ENCODE measurements at regions not wholly inside any gene's neighbourhood (a gene's known extent, or its start where the extent isn't known, plus 50 kb on each side); places are given as distances from the start of the nearest gene placed in this dataset.

GRCh38 chrX:20670611-20671010 is 403.9 kb upstream of the RPS6KA3 start:
- H3K4me3 ChIP-seq (replicated peaks; ENCODE audit: low read depth, low read length), result no peak overlapping the region
- no peak for DNase-seq (ENCODE audit: low read depth)
- TF ChIP-seq, protein P1, sequence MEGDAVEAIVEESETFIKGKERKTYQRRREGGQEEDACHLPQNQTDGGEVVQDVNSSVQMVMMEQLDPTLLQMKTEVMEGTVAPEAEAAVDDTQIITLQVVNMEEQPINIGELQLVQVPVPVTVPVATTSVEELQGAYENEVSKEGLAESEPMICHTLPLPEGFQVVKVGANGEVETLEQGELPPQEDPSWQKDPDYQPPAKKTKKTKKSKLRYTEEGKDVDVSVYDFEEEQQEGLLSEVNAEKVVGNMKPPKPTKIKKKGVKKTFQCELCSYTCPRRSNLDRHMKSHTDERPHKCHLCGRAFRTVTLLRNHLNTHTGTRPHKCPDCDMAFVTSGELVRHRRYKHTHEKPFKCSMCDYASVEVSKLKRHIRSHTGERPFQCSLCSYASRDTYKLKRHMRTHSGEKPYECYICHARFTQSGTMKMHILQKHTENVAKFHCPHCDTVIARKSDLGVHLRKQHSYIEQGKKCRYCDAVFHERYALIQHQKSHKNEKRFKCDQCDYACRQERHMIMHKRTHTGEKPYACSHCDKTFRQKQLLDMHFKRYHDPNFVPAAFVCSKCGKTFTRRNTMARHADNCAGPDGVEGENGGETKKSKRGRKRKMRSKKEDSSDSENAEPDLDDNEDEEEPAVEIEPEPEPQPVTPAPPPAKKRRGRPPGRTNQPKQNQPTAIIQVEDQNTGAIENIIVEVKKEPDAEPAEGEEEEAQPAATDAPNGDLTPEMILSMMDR (IDR thresholded peaks at IDR 0.05; ENCODE audit: low read length, missing control alignments), result no peak

DNA sequence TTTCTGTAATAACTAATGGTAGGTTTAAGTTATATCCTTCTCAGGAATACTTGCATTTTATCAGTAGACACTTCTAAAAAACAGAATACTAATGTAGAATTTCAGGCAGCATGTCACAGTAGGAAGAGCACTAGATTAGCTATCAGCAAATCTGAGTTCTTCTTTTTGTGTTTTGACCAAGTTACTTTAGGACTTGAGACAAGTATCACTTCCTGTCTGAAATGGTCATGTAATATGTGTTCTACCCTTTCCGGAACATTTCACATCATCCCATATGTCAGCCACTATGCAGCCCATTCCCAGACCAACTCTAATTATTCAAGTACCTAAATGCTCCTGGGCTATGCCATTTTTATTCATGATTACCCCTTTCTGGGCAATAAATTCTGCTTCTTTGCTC is 401.8 kb upstream of the RPS6KA3 start:
- TF ChIP-seq, protein P1 (IDR thresholded peaks at IDR 0.05; ENCODE audit: low read length, missing control alignments), result no peak
- H3K4me3 ChIP-seq (replicated peaks; ENCODE audit: low read depth, low read length), result no peak overlapping the region
- DNase-seq (ENCODE audit: low read depth), result no peak

DNA sequence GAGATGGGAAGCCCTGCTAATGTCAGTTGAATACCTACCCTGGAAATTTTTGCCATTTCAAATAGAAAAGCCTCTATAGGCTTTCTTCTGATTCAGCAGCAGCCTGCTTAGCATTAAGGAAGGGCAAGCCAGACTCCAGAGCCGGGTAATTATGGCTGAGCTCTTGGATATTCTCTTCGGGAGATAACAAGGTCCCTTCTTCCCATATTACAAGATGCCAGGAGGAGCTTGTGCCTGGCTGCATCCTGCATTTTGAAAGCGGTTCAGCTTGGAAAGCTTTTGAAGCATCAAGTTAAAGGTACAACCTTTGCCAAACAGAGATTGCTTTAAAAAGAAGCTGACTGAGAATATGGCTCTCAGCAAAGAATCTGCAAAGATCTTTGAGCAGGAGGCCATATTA is 399.6 kb upstream of the RPS6KA3 start:
- no peak for DNase-seq (ENCODE audit: low read depth)
- no peak overlapping the region for H3K4me3 ChIP-seq (replicated peaks; ENCODE audit: low read depth, low read length)
- TF ChIP-seq, protein P1 (IDR thresholded peaks at IDR 0.05; ENCODE audit: low read length, missing control alignments), result no peak

GRCh38 chrX:20665481-20665880 is 398.8 kb upstream of the RPS6KA3 start:
- DNase-seq (ENCODE audit: low read depth), result no peak
- TF ChIP-seq, protein P1 (IDR thresholded peaks at IDR 0.05; ENCODE audit: low read length, missing control alignments), result no peak
- no peak overlapping the region for H3K4me3 ChIP-seq (replicated peaks; ENCODE audit: low read depth, low read length)

GRCh38 chrX:20664774-20665173 is 398.1 kb upstream of the RPS6KA3 start:
- TF ChIP-seq, protein P1 (IDR thresholded peaks at IDR 0.05; ENCODE audit: low read length, missing control alignments), result no peak
- no peak overlapping the region for H3K4me3 ChIP-seq (replicated peaks; ENCODE audit: low read depth, low read length)
- DNase-seq (ENCODE audit: low read depth), result no peak

DNA sequence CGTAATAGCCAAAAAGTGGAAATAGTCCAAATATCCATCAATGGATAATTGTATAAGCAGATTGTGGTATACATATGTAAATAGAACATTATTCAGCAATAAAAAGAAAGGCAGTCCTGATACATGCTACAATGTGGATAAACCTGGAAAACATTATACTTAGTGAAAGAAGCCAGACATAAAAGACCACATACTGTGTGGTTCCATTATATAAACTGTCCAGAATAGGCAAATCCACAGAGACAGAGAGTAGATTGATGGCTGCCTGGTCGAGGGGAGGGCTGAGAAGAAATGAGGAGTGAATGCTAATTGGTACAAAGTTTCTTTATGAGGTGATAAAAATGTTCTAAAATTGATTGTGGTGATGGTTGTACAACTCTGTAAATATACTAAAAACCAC is 397.4 kb upstream of the RPS6KA3 start:
- no peak overlapping the region for H3K4me3 ChIP-seq (replicated peaks; ENCODE audit: low read depth, low read length)
- TF ChIP-seq, protein P1 (IDR thresholded peaks at IDR 0.05; ENCODE audit: low read length, missing control alignments), result no peak
- DNase-seq (ENCODE audit: low read depth), result no peak

DNA sequence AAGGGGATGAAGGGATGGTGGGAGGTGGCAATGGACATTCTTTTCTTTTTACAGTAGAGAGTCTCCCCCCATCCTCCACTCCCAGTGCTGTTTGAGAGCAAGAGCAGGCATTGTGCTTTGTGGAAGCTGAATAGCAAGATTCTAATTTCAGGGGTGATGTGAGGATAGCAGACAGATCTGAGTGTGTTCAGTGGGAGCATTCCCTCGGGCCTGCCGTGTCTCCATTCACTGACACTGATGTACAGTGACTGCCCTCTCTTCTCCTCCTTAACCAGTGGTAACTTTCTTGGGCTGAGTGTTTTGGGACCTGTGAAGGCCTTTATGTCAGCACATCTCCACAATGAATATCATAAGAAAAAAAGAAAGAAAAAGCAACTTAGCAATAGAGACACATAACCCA is 396.6 kb upstream of the RPS6KA3 start:
- no peak overlapping the region for H3K4me3 ChIP-seq (replicated peaks; ENCODE audit: low read depth, low read length)
- no peak for DNase-seq (ENCODE audit: low read depth)
- TF ChIP-seq, protein P1 (IDR thresholded peaks at IDR 0.05; ENCODE audit: low read length, missing control alignments), result no peak
